Cerebellar cortex (tissue), 1 donor: ENCODE measurements at regions not wholly inside any gene's neighbourhood (a gene's known extent, or its start where the extent isn't known, plus 50 kb on each side); places are given as distances from the start of the nearest gene placed in this dataset.

ENCODE experiments used
- DNase-seq: peaks from one replicate; pipeline ENCODE4 v3.0.0-alpha.2; 2015; ENCODE audit warnings: low spot score

DNA sequence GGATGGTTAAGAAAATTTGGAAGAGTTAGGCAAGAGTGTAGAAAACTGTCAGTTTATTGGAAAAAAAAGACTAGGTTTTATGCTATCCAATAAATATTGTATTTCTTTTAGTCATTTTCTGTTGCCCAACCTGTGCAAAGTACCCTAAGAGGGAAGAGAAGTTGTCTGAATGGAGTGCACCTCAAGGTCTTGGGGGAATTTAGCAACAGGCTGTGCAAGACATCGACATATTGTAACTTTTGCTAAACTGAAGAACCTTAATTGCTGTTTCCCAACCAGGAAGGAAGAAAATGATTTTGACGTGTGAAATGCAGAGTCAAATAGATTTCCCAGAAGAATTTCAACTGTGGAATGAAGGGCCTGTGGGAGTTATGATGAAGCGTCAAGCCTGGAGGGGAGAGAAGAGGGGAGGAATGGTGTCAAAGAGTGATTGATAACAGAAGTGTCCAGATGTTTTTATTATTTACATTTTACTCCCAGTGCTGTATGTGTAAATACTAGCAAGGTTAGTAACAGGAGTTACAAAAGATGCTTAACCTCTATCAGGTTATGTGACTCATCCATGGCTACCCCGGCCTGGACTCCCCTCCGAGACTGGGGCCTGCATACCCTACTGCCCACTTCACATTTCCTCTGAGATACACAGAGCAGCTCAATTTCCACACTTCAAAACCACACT is 246.8 kb downstream of the MYLK4 start:
- no peak for DNase-seq

- DNase-seq: no peak
Measured at GRCh38 chr6:2502998-2503674, 247.6 kb downstream of the MYLK4 start.

GRCh38 chr6:2502096-2502997 is 248.4 kb downstream of the MYLK4 start:
- no peak for DNase-seq

GRCh38 chr6:2497922-2498623 is 252.6 kb downstream of the MYLK4 start:
- no peak for DNase-seq

DNA sequence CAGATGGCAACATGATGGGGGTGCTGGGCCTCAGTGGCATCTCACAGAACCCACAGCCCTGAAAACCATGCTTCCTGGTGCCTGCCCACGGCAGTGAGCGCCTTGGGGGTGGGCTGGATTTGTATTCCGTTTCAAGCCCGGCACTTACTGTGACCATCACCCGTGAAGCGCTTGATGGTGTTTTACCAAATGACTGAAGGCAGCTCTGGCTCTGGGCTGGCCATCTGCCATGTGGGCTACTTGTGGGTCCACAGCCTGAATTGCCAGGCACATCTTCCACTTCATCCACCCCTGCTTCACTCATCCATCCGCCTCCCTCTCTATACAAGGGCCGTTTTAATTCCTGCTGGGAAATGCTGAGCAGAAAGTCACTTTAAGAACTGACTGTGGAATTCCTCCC is 250.9 kb upstream of the GMDS start:
- DNase-seq: no peak

DNA sequence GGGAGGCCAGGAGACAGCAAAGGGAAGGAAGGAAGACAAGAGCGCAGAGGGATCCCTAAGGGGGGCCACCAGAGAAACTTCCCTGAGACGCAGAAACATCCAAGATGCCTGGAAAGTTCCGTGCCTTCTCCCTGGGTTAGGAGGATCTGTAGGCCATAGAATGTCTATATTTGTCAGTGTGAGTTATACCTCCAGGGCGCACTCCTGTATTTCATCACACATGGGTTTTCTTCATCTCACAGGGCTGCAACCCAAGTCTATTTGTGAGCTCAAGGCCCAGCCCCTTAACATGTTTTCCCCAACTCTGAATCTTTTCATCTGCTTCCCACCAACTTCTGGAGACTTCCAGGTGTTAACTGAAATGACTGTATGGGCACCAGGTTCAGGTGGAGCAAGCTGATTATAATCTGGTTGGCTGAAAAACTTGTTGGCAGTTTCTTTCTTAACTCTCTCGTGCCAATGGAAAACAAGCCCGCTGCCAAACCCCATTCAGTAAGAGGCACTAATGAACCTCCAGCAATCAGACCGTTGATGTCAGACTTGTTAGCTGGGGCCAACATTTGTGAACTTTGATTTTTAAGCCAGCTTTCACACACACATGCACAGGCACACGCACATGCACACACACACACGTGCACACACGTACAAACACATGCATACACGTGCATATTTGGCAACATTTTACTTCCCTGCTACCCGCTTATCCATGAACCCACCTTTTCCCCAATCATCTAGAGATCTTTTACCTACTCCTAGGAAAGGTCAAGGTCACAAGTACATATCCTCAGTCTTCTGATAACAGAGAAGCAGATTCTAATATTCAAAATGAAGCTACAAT is 247.5 kb upstream of the GMDS start:
- no peak for DNase-seq

GRCh38 chr6:2491137-2491536 is 245.7 kb upstream of the GMDS start:
- no peak for DNase-seq

DNA sequence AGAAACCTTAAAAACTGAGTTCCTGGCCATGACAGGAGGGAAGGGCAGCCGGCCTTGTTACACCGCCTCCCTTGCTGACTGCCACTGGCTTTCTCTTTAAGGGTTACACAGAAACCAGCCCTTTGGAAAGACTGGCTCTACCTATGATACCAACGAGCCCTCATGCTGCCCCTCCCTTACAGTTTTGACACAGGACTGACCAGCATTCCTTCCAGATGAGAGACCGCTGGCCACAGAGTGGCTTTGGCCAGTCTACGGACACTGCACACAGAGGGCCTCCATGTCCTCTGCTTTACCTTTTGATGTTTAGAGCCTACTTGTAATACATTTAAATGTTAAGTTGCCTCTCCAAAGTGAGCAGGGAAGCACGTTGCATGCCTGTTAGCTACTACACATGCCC is 243.2 kb upstream of the GMDS start:
- no peak for DNase-seq

DNA sequence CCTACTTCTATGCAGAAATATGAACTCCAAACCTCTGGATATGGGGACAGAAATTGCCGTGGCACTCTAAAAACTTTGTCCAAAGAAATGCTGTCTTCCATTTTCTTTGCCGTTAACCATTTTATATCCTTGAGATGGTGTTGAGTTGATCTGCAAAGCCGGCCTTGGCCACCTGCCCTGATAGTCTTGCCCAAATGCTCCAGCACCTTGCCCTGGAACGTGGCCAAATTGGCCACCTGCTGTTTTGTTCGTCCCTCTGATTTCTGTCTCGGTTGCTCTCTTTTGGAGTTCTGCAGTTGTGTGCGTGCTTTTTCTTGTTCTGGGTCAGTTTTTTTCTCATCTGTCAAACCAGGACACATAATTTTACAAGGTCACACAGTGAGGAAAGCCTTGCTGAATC is 239.7 kb upstream of the GMDS start:
- no peak for DNase-seq

DNA sequence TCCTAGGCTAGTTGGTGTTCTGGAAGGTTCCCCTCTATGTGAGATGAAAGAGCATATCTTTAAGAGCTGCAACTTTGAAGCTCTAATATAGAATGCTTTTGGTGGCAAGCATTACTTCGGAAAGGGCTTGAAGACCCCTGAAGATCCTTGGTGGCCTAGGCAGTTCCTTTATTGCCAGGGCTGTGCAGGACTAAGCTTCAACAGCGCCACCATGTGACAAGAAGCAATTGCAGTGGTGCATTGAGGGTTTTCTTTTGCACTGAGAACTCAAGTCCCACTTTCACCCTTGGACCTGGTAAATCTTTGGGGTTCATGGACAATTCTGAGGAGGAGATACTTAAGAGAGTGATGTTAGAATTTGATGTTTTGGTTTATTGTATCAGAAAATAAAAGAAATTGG is 237.4 kb upstream of the GMDS start:
- DNase-seq: no peak

DNA sequence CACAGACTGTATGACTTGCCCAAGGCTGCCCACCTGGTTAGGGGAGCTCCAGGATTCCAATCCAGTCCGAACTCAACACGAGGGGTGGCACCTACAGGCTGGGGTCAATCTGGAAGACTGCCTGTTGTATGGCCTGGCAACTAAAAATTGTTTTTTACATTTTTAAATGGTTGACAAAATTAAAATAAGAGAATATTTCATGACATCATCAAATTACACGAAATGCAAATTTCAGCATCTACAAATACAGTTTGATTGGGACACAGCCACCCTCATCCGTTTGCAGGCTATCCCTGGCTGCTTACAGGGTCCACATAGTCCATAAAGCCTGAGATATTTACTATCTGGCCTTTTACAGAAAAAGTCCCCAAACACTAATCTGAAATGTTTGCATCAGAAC is 235.9 kb upstream of the GMDS start:
- DNase-seq: no peak

- no peak for DNase-seq
Measured at GRCh38 chr6:2480267-2480966, 235.0 kb upstream of the GMDS start.

- peak; percentile 9 for DNase-seq
Measured at GRCh38 chr6:2478200-2478599, 232.8 kb upstream of the GMDS start.

DNA sequence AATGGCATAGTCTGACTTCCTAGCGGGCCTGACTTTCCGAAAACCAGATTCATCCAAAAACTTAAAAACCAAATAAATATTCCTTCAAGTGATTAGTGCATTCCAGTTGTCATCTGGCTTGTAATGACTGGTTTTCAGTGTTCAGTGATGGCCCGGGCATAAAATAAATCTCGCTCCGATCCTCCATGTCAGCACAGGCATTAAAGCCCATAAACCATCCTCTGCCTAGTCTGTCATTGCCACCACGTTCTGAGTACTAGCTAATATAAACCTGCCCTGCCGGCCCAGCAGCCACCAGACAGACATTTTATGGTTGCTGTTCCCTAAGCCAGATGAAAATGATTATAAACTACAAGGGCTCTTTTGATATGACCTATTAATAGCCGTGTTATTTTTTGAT is 232.3 kb upstream of the GMDS start:
- no peak for DNase-seq

- DNase-seq: no peak
Measured at GRCh38 chr6:2477250-2477649, 231.8 kb upstream of the GMDS start.

GRCh38 chr6:2476376-2476775 is 231.0 kb upstream of the GMDS start:
- no peak for DNase-seq

DNA sequence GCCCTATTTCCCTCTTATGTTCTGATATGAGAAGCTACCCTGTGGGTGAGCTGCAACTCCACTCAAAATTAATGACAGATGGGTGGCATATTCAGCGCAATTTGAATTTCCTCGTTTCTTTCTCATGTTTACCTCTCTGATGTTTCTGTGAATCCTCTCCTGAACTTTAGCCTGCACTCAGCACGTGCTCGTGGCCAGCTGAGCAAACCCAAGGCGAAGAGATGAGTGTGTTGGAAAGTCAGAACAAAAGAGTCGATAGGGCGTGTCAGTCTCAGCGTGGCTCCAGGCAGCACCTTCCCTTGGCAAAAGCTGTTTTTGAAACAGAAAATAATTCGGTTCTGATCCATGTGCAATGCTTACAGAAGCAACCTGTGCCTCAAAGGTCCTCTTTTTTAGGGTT is 226.1 kb upstream of the GMDS start:
- DNase-seq: no peak

DNA sequence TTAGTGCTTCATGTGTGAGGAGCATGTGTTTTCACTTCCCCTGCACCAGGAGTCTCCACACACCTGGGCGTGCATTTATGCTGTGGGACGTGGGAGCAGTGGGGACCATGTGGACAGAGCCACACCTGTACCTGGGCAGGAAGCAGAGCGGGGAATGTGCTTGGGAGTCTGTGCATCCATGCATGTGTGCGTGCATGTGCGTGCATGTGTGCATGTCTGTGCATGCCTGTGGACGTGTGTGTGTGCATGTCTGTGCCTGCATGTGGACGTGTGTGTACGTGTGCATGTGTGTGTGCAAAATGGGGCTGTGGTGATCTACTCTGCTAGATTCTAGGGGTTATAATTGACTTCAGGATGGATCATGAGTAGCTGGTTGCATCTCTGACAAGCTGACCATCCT is 224.0 kb upstream of the GMDS start:
- DNase-seq: no peak

DNA sequence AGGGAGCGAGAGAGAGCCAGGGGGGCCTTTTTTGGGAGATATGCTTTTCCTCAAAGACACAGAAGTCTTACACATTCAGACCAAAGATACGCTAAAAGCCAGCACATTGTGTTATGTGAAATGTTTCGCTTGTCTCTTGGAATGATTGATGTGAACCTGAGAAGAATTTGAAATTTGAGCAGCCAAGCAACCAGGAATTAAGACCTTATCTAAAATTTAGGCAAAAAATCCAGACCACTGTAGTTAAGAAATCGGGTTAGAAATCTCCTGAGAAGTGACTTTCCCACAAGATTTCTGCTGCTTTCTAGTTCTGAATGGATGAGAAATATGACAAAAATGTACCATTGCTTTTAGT is 223.2 kb upstream of the GMDS start:
- DNase-seq: no peak

GRCh38 chr6:2467929-2468600 is 222.7 kb upstream of the GMDS start:
- DNase-seq: no peak
